ENCODE measurements at regions not wholly inside any gene's neighbourhood (a gene's known extent, or its start where the extent isn't known, plus 50 kb on each side); places are given as distances from the start of the nearest gene placed in this dataset.

- DNase-seq (ENCODE audit: low spot score), result peak; percentile 17
Measured at GRCh38 chr12:100741084-100741711, 53.4 kb upstream of the ANO4 start.

- DNase-seq (ENCODE audit: low spot score), result no peak
Measured at GRCh38 chr12:100743060-100743459, 51.5 kb upstream of the ANO4 start.

Measured in putamen (tissue), 1 donor.